ENCODE measurements at regions not wholly inside any gene's neighbourhood (a gene's known extent, or its start where the extent isn't known, plus 50 kb on each side); places are given as distances from the start of the nearest gene placed in this dataset.
A peak's percentile ranks its signal among the peaks of the same experiment; 100 is the strongest.
"Not testable (repeated sequence)": the region's sequence is repeated elsewhere in the genome, so short reads cannot be mapped to it uniquely, and the experiment has no call there.

GRCh38 chr15:100732211-100733055 lies 130.0 kb downstream of the ASB7 start:
- no peaks in the 10 kb centered on the region for H3K36me3 ChIP-seq (ENCODE audit: control insufficient read depth, insufficient read depth, low read length)
- no peaks in the 10 kb centered on the region for H3K27me3 ChIP-seq (ENCODE audit: control insufficient read depth, insufficient read depth, low read length)
- DNase-seq (ENCODE audit: low read depth): no peak
- TF ChIP-seq CTCF (IDR thresholded peaks at IDR 0.05; ENCODE audit: insufficient read depth, low read length, severe bottlenecking): no peak
- no peak overlapping the region for H3K4me3 ChIP-seq (ENCODE audit: low read depth, low read length)
- FAIRE-seq: no peak

GRCh38 chr15:100733101-100733842 lies 130.9 kb downstream of the ASB7 start:
- DNase-seq (ENCODE audit: low read depth) (no peak), FAIRE-seq (no peak)
- no peaks in the 10 kb centered on the region for H3K36me3 ChIP-seq (ENCODE audit: control insufficient read depth, insufficient read depth, low read length)
- TF ChIP-seq CTCF (IDR thresholded peaks at IDR 0.05; ENCODE audit: insufficient read depth, low read length, severe bottlenecking): no peak
- no peaks in the 10 kb centered on the region for H3K27me3 ChIP-seq (ENCODE audit: control insufficient read depth, insufficient read depth, low read length)
- no peak overlapping the region for H3K4me3 ChIP-seq (ENCODE audit: low read depth, low read length)

GRCh38 chr15:100733843-100734185 lies 131.4 kb downstream of the ASB7 start:
- FAIRE-seq; H3K4me3 ChIP-seq (ENCODE audit: low read depth, low read length): not testable (repeated sequence)
- DNase-seq (ENCODE audit: low read depth): peak; percentile 82

GRCh38 chr15:100734586-100734985 lies 132.2 kb downstream of the ASB7 start:
- DNase-seq (ENCODE audit: low read depth) (no peak), FAIRE-seq (peak; percentile 13)
- Histone ChIP-seq H3K4me3 (ENCODE audit: low read depth, low read length) (no peak overlapping the region), H3K27me3 (ENCODE audit: control insufficient read depth, insufficient read depth, low read length) (no peaks in the 10 kb centered on the region), H3K36me3 (ENCODE audit: control insufficient read depth, insufficient read depth, low read length) (no peaks in the 10 kb centered on the region)
- TF ChIP-seq CTCF (IDR thresholded peaks at IDR 0.05; ENCODE audit: insufficient read depth, low read length, severe bottlenecking): no peak

More at GRCh38 chr15:100733843-100734185, 131.4 kb downstream of the ASB7 start:
- not testable (repeated sequence) for H3K27me3 ChIP-seq (ENCODE audit: control insufficient read depth, insufficient read depth, low read length); H3K36me3 ChIP-seq (ENCODE audit: control insufficient read depth, insufficient read depth, low read length)

- no peak overlapping the region for H3K4me3 ChIP-seq (ENCODE audit: low read depth, low read length)
- H3K36me3 ChIP-seq (ENCODE audit: control insufficient read depth, insufficient read depth, low read length): no peaks in the 10 kb centered on the region
- no peak for TF ChIP-seq CTCF (IDR thresholded peaks at IDR 0.05; ENCODE audit: insufficient read depth, low read length, severe bottlenecking)
- FAIRE-seq (no peak), DNase-seq (ENCODE audit: low read depth) (no peak)
- no peaks in the 10 kb centered on the region for H3K27me3 ChIP-seq (ENCODE audit: control insufficient read depth, insufficient read depth, low read length)
Observed at GRCh38 chr15:100735129-100736053, 133.0 kb downstream of the ASB7 start.

Data from bronchial epithelial cell (primary cell).